ENCODE measurements at regions not wholly inside any gene's neighbourhood (a gene's known extent, or its start where the extent isn't known, plus 50 kb on each side); places are given as distances from the start of the nearest gene placed in this dataset.
A peak's percentile ranks its signal among the peaks of the same experiment; 100 is the strongest.

DNA sequence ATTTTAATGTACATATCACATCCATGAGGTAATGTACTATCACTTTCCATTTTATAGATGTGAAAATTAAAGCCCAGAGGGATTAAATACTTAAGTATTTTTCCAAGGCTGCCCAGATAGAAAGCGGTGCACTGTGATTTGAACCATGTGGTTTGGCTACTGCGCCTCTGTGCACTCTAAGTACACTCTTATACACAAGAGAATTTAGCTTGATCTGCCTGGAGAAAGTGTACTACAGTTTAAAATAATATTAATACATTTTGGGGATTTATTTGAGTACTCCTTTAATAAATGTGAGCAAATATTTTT, 360.4 kb upstream of the ACTBL2 start:
- no peak overlapping the region for H3K4me3 ChIP-seq (ENCODE audit: low read depth in 2 of 2, low read length in 2 of 2)
- intact Hi-C loops (cut with micrococcal nuclease; ENCODE audit: unreplicated experiment) (no loop called here), in situ Hi-C loops (cut with HindIII; ENCODE audit: low pct_unique_long_range_greater_than_20kb, low sequenced_read_pairs) (no loop called here)
- no peaks in the 10 kb centered on the region for H3K9me3 ChIP-seq (ENCODE audit: control insufficient read depth, insufficient read depth, low read depth, low read length)
- BruUV-seq (replicated peaks), result no TSS peak
- POLR2A ChIA-PET, result interaction anchor here (0.6 kb wide), 1 partner anchor 28 kb away, joined by 3 read pairs; no protein-coding TSS in a partner anchor
- TF ChIP-seq, protein P1, sequence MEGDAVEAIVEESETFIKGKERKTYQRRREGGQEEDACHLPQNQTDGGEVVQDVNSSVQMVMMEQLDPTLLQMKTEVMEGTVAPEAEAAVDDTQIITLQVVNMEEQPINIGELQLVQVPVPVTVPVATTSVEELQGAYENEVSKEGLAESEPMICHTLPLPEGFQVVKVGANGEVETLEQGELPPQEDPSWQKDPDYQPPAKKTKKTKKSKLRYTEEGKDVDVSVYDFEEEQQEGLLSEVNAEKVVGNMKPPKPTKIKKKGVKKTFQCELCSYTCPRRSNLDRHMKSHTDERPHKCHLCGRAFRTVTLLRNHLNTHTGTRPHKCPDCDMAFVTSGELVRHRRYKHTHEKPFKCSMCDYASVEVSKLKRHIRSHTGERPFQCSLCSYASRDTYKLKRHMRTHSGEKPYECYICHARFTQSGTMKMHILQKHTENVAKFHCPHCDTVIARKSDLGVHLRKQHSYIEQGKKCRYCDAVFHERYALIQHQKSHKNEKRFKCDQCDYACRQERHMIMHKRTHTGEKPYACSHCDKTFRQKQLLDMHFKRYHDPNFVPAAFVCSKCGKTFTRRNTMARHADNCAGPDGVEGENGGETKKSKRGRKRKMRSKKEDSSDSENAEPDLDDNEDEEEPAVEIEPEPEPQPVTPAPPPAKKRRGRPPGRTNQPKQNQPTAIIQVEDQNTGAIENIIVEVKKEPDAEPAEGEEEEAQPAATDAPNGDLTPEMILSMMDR (IDR thresholded peaks at IDR 0.05), result no peak
- TF ChIP-seq POLR2AphosphoS5 (IDR thresholded peaks at IDR 0.05; ENCODE audit: low read depth, low read length) (no peak), SIN3A (IDR thresholded peaks at IDR 0.05; ENCODE audit: borderline replicate concordance, insufficient read depth, low read depth, low read length) (no peak), TCF7L2 (IDR thresholded peaks at IDR 0.05; ENCODE audit: low read depth, low read length) (no peak)
- TF ChIP-seq, protein P2, sequence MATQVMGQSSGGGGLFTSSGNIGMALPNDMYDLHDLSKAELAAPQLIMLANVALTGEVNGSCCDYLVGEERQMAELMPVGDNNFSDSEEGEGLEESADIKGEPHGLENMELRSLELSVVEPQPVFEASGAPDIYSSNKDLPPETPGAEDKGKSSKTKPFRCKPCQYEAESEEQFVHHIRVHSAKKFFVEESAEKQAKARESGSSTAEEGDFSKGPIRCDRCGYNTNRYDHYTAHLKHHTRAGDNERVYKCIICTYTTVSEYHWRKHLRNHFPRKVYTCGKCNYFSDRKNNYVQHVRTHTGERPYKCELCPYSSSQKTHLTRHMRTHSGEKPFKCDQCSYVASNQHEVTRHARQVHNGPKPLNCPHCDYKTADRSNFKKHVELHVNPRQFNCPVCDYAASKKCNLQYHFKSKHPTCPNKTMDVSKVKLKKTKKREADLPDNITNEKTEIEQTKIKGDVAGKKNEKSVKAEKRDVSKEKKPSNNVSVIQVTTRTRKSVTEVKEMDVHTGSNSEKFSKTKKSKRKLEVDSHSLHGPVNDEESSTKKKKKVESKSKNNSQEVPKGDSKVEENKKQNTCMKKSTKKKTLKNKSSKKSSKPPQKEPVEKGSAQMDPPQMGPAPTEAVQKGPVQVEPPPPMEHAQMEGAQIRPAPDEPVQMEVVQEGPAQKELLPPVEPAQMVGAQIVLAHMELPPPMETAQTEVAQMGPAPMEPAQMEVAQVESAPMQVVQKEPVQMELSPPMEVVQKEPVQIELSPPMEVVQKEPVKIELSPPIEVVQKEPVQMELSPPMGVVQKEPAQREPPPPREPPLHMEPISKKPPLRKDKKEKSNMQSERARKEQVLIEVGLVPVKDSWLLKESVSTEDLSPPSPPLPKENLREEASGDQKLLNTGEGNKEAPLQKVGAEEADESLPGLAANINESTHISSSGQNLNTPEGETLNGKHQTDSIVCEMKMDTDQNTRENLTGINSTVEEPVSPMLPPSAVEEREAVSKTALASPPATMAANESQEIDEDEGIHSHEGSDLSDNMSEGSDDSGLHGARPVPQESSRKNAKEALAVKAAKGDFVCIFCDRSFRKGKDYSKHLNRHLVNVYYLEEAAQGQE (IDR thresholded peaks at IDR 0.05; ENCODE audit: insufficient read depth in 1 of 2, low read depth in 2 of 2, low read length in 1 of 2), result no peak
- CTCF ChIA-PET, result no interaction called here
- ATAC-seq (no peak), DNase-seq (ENCODE audit: low read depth, low spot score) (no peak)
- no peaks in the 10 kb centered on the region for H3K27me3 ChIP-seq (ENCODE audit: control insufficient read depth, insufficient read depth, low read length)
- H3K4me1 ChIP-seq (ENCODE audit: control insufficient read depth, insufficient read depth, low read length), result peaks cover 45% of the 10 kb centered on the region
- no peaks in the 10 kb centered on the region for H3K36me3 ChIP-seq (ENCODE audit: control insufficient read depth, insufficient read depth, low read length)
- H3K27ac ChIP-seq (ENCODE audit: low read length), result peak overlapping the region; percentile 85; the same call in 1 of the 2 replicates

DNA sequence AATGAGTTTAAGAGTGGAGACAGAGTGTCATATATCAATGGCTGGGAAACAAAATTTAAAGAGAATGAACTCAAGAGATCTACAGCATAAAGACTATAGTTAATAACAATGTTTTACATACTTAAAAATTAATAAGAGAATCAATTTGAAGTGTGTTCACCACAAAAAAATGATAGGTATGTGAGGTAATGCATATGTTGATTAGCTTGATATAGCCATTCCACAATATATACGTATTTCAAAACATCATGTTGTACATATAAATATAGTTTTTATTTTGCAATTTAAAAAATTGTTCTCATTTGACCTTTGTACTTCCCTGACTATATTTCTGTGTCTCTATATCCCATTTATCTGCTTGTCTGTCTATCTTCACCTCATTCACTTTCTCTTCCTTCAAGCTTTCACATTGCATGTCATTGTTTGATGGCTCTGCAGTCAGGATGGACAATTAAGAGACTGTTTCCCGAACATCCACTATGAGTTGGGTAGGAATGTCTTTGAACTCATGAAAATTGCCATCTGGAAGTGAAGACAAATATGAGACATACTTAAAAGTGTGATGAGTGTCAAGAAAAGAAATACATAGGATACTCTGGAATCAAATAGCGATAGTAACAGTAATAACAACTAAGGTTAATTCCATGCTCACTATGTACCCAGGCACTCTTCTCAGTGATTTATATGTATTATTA, 359.9 kb upstream of the ACTBL2 start:
- in situ Hi-C loops (cut with HindIII; ENCODE audit: low pct_unique_long_range_greater_than_20kb, low sequenced_read_pairs) (no loop called here), intact Hi-C loops (cut with micrococcal nuclease; ENCODE audit: unreplicated experiment) (no loop called here)
- no peaks in the 10 kb centered on the region for H3K27me3 ChIP-seq (ENCODE audit: control insufficient read depth, insufficient read depth, low read length)
- H3K36me3 ChIP-seq (ENCODE audit: control insufficient read depth, insufficient read depth, low read length), result no peaks in the 10 kb centered on the region
- DNase-seq (ENCODE audit: low read depth, low spot score), result no peak
- TF ChIP-seq, protein P1 (IDR thresholded peaks at IDR 0.05), result no peak
- TF ChIP-seq, protein P2 (IDR thresholded peaks at IDR 0.05; ENCODE audit: insufficient read depth in 1 of 2, low read depth in 2 of 2, low read length in 1 of 2), result no peak
- no peak for TF ChIP-seq POLR2AphosphoS5 (IDR thresholded peaks at IDR 0.05; ENCODE audit: low read depth, low read length)
- no peak for TF ChIP-seq SIN3A (IDR thresholded peaks at IDR 0.05; ENCODE audit: borderline replicate concordance, insufficient read depth, low read depth, low read length)
- no peak for TF ChIP-seq TCF7L2 (IDR thresholded peaks at IDR 0.05; ENCODE audit: low read depth, low read length)
- CTCF ChIA-PET, result no interaction called here
- no peaks in the 10 kb centered on the region for H3K9me3 ChIP-seq (ENCODE audit: control insufficient read depth, insufficient read depth, low read depth, low read length)
- peak overlapping the region; percentile 85 for H3K27ac ChIP-seq (ENCODE audit: low read length)
- peaks cover 49% of the 10 kb centered on the region for H3K4me1 ChIP-seq (ENCODE audit: control insufficient read depth, insufficient read depth, low read length)
- POLR2A ChIA-PET, result interaction anchor here (0.6 kb wide), 1 partner anchor 27 kb away, joined by 3 read pairs; no protein-coding TSS in a partner anchor
- no TSS peak for BruUV-seq (replicated peaks)
- H3K4me3 ChIP-seq (ENCODE audit: low read depth in 2 of 2, low read length in 2 of 2), result no peak overlapping the region
- ATAC-seq, result no peak

Data from Panc1 (cell line).